ENCODE measurements at regions not wholly inside any gene's neighbourhood (a gene's known extent, or its start where the extent isn't known, plus 50 kb on each side); places are given as distances from the start of the nearest gene placed in this dataset.

- no peak overlapping the region for H4K91ac ChIP-seq (replicated peaks; ENCODE audit: insufficient read length, low read length)
- H3K18ac ChIP-seq (ENCODE audit: extremely low read depth, low read length) = no peak overlapping the region
- H3K4ac ChIP-seq (replicated peaks; ENCODE audit: insufficient read length, low read depth, low read length) = no peak overlapping the region
- no peak overlapping the region for H2BK20ac ChIP-seq (ENCODE audit: low read length)
- no peak for FAIRE-seq
- DNase-seq (ENCODE audit: low read depth in 1 of 2, low spot score in 2 of 2) = no peak
- H3K56ac ChIP-seq (replicated peaks; ENCODE audit: insufficient read length, low read depth, low read length) = no peak overlapping the region
- no peak overlapping the region for H2AFZ ChIP-seq (ENCODE audit: low read length)
- H3K9ac ChIP-seq (replicated peaks in 1 of 4; ENCODE audit: extremely low read depth in 1 of 4, low read depth in 3 of 4, low read length in 3 of 4) = no peak overlapping the region
- no peaks in the 10 kb centered on the region for H3K27me3 ChIP-seq (replicated peaks in 1 of 4; ENCODE audit: control insufficient read depth in 3 of 4, extremely low read depth in 1 of 4, insufficient read depth in 3 of 4, low read length in 3 of 4)
- no peaks in the 10 kb centered on the region; a peak in 1 of 8 replicates for H3K36me3 ChIP-seq (ENCODE audit: control insufficient read depth in 2 of 4, insufficient read depth in 4 of 4, low read length in 3 of 4)
- H2AK5ac ChIP-seq (ENCODE audit: low read depth, low read length) = no peak overlapping the region
- H4K5ac ChIP-seq (ENCODE audit: insufficient read length, low read depth, low read length) = no peak overlapping the region
- H2BK5ac ChIP-seq (ENCODE audit: low read depth, low read length) = no peak overlapping the region
- H3K27ac ChIP-seq (ENCODE audit: low read depth, low read length) = no peak overlapping the region
- H3K79me2 ChIP-seq (ENCODE audit: control insufficient read depth in 1 of 2, insufficient read depth in 2 of 2, low read length in 2 of 2) = no peaks in the 10 kb centered on the region
- H3K4me2 ChIP-seq (ENCODE audit: insufficient read depth in 1 of 2, low read depth in 2 of 2, low read length in 2 of 2) = no peak overlapping the region
- ChIA-PET POLR2A (ENCODE audit: partially characterized antibody) (interaction anchor here (0.7 kb wide), 1 partner anchor 1272 kb away, joined by 3 read pairs; no protein-coding TSS in a partner anchor), CTCF (ENCODE audit: partially characterized antibody) (no interaction called here)
- H4K8ac ChIP-seq (ENCODE audit: extremely low read depth, insufficient read depth, low read length) = no peak overlapping the region
- no peaks in the 10 kb centered on the region for H3K79me1 ChIP-seq (ENCODE audit: low read depth, low read length)
- H3K4me3 ChIP-seq (ENCODE audit: extremely low read depth in 1 of 4, insufficient read depth in 2 of 4, low read depth in 3 of 4, low read length in 4 of 4) = no peak overlapping the region
- H3K4me1 ChIP-seq (replicated peaks in 1 of 4; ENCODE audit: control insufficient read depth in 3 of 4, insufficient read depth in 4 of 4, low read length in 3 of 4) = no peaks in the 10 kb centered on the region
- no peak overlapping the region for H3K14ac ChIP-seq (ENCODE audit: insufficient read length)
- H2BK15ac ChIP-seq (ENCODE audit: low read length) = no peak overlapping the region
- TF ChIP-seq PHF8 (conservative IDR thresholded peaks at IDR 0.05; ENCODE audit: low read depth, low read length) = no peak
- TF ChIP-seq, protein P1, sequence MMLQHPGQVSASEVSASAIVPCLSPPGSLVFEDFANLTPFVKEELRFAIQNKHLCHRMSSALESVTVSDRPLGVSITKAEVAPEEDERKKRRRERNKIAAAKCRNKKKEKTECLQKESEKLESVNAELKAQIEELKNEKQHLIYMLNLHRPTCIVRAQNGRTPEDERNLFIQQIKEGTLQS (IDR thresholded peaks at IDR 0.05; ENCODE audit: insufficient read depth, low read depth, low read length) = no peak
- no peak overlapping the region for H2BK120ac ChIP-seq (replicated peaks; ENCODE audit: low read depth, low read length)
- H3K23ac ChIP-seq (ENCODE audit: insufficient read length) = no peak overlapping the region
- H3K23me2 ChIP-seq (ENCODE audit: low read depth, low read length) = no peaks in the 10 kb centered on the region
- WGBS, 2 experiments (ENCODE audit: extremely low coverage in 1 of 2, insufficient coverage in 1 of 2, insufficient read length in 1 of 2, insufficient replicate concordance in 2 of 2, low coverage in 1 of 2, low lambda C conversion rate in 2 of 2, missing lambda C conversion rate in 1 of 2) = 93% methylated on average over 5 of the region's 5 CpGs; no CpG with 5 or more reads in 1 of the 2 experiments
- no peaks in the 10 kb centered on the region for H4K20me1 ChIP-seq (replicated peaks in 1 of 2; ENCODE audit: control insufficient read depth in 1 of 2, insufficient read depth in 2 of 2, low read length in 2 of 2)
- H3K9me3 ChIP-seq (ENCODE audit: insufficient read depth in 2 of 2, low read depth in 1 of 2, low read length in 1 of 2) = peaks cover 8 to 9% of the 10 kb centered on the region in 2 experiments
- no peak overlapping the region for H2BK12ac ChIP-seq (ENCODE audit: low read depth, low read length)
Measured at GRCh38 chr2:66340521-66340920, 94.4 kb upstream of the MEIS1 start.
